GM19351 (cell line): ENCODE measurements at regions not wholly inside any gene's neighbourhood (a gene's known extent, or its start where the extent isn't known, plus 50 kb on each side); places are given as distances from the start of the nearest gene placed in this dataset.
"Not testable (repeated sequence)": the region's sequence is repeated elsewhere in the genome, so short reads cannot be mapped to it uniquely, and the experiment has no call there.

Experiments used
- ATAC-seq: cut with Tn5 transposase; IDR thresholded peaks from one replicate; pipeline ENCODE4 v1.9.1; 2021; ENCODE audit warnings: mild to moderate bottlenecking, moderate library complexity; ENCODE audit not compliant: unreplicated experiment

DNA sequence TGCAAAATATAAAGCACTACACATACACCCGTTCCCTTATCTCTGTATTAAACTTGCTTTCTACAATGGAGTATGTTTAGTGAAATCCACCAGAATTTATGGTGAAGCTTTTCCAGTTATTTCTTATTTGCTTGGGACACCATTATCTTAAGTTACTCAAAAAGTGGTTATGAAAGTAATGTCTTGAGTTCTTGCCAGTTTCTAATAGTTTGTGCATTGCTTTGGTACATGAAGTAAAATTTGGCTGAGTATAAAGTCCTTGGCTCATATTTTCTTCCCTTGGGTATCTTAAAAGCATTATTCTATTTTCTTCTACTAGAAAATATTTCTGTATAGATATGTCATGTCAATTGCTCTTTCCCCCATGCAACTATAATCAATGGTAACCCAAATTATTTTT, 85.2 kb downstream of the POLR1F start:
- no peak for ATAC-seq

DNA sequence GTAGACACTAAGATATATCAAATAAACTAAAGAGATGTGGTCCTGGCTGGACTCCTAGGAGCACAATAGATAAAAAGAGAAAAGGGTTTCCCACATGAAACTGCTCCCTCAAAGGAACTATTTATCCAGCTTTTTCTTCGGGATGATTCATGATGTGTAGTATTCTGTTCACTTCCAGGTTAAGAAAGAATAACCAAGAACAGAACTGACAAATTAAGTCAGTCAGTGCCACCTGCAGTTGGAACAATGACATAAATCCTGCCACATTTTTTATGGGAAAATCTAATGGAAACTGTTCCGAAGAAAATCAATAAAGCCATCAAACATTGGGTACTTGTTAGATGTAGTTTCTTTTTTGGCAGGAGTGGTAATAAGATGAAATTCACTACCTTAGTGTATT, 87.1 kb downstream of the POLR1F start:
- no peak for ATAC-seq

DNA sequence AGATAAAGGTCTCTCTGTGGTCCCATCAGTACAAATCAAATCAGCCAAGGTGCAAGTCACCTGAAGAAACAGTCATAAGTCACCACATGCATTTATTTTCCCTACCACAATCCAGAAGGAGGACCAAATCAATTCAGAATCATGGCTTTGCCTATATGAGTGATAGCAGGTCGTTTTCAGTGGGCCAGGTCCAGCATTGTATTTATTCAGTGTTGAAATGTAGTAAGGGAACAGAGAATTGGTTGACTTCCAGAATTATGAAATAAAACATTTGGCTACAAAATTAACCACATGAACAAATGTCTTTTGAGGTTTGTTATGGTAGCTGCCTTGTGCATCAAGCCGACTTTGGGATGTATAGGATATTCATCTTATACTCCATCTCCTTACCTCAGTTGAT, 88.4 kb downstream of the POLR1F start:
- ATAC-seq: no peak

DNA sequence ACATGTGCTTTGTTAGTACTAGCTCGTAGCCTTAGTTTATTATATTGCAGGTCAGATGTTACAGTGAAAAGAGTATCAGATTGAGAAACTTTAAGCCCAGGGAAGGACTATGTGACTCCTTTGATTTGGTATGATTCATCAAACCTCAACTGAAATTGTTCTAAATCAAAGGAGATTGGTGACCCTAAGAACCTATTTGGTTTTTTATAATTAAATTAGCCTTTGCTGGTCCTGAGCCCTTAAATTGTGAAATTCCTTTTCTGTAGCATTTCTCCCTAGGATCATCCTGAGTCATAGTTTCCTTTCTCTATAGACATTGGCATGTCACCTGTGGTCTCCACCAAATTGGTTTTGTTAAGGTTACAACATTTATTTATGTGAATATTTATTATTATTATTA, 89.7 kb downstream of the POLR1F start:
- no peak for ATAC-seq

DNA sequence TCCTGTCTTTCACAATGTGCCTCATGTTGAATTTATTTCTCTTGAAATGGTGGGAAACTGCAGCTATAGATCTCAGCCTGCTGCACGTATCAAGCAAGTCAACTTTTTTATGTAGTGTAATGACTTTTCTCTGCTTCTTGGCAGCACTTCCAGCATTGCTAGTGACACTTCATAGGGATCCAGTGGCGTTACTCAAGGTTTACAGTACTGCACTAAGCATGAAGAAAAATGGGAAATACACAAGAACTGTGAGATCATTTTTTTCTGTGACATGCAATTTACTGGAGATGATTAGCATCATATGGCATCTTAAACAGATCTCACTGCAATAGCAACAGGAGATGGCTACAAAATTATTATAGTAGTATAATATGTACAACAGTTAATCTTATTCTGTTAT, 90.9 kb downstream of the POLR1F start:
- ATAC-seq: no peak

DNA sequence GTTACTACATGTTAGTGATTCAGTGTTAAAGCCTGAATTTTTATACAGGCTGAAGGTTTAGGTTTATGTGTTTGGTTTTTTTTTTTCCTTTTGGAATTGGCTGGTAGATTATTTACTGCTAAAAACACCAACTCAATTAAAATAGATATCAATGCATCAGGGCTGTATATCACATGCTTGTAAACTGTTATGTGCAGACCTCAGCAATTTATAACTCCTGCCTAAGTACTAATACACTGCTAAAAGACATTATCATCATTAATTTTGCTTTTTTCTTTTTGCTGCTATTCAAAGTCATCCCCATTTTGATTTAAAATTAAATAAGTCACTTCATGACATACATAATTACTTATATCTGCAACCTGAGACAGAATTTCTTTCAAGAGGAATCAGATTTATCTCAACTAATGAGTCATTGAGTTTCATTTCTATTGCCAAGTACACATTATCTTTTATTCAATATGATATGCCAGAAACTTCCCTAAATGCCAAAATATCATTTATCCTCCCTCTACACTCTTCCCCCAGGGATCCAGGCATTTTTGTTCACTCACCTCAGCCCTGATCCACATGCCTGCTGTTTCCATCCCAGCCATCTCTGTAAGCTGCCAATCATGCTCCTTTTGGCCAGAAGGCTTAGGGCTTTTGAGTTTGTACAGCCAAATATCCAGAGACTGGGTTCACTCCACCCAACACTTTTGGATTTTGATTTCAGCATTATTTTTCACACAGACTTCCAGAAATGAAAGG, 98.5 kb downstream of the POLR1F start:
- ATAC-seq: no peak

DNA sequence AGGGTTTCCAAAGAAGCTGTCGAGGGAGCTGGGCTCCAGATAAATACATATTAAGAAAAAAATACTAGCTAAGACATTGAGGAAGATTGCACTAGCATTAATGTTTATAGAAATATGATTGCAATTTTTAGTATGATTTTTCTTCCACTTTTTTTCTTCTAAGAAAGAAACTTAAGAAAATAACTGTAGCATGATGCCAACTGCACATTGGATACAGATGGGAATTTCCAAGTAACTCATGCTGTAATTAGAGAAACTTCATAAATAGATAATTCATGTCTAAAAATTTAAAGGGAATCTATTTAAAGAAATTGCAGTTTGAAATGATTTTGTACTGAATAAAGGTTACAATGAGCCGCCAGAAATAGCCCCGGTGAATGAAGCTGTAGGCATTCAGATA, 119.4 kb downstream of the POLR1F start:
- no peak for ATAC-seq

DNA sequence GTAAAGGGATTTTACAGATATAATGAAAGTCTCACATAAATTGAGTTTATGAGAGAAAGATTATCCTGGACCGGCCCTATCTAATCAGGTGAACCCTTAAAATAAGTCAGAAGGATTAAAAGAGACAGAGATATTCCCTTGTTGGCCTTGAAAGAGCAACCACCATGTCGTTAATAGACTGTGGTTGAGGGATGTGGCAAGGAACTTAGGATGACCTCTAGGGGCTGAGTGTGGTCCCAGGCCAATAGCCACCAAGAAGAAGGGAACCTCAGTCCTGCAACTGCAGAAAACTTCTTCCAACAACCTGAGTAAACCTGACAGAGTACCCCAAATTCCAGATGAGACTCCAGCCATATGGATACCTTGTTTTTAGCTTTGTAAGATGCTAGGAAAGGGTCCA, 121.5 kb downstream of the POLR1F start:
- peak; percentile 93 for ATAC-seq

DNA sequence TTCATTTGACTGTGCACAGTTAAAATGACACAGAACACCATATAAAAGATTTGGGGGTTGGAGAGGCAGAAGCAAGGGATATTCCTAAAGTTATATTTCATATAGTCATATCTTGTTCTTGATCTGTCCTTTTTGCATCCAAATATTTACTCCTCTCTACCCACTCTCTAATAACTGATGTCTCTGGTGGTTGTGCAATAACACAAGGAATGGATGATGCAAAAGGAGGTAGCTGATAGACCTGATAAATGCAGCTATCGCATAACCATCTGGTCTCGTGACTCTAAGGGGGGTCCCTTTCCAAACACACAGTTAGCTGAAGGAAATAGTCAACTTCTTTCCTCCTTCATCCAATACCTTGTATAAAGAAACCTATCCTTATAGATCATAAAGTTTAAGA, 123.1 kb downstream of the POLR1F start:
- no peak for ATAC-seq

DNA sequence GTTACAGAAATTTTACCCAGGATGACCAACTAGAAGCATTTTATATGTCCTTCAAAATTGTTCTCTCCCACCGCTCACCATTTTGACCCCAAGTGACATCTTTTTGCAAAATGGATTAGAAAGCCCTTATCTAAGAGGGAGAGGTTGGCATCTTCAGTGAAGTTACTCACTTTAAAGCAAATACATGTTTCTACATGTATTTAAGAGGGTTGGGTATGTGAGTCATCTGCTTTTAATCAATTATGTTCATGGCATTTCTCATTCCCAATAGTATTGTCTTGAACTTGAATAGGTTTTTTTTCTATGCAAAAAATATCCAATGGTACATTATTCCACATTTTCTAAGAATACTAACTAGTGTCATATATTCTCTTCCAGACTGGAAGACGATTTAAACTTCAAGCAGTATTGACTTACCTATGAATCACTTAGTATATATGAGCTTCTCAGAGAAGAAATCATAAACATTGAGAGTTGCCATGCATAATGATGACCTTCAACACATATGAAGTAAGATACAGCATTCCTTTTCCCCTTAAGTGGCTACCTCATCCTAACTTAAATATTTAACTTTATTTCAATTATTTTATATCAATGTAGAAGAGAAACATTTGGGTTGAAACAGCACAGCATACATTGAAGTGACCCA, 132.8 kb downstream of the POLR1F start:
- ATAC-seq: no peak

DNA sequence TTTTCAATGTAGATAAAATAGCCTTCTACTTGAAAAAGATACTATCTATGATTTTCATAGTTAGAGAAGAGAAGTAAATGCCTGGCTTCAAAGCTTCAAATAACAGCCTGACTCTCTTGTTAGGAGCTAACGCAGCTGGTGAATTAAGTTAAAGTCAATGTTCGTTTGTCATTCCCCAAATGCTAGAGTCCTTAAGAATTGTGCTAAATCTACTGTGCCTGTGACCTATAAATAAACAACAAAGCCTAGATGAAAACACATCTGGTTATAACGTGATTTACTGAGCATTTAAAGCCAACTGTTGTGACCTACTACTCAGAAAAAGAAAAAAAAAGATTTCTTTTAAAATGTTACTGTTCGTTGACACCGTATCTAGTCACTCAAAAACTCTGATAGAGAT, 134.7 kb downstream of the POLR1F start:
- ATAC-seq: no peak

DNA sequence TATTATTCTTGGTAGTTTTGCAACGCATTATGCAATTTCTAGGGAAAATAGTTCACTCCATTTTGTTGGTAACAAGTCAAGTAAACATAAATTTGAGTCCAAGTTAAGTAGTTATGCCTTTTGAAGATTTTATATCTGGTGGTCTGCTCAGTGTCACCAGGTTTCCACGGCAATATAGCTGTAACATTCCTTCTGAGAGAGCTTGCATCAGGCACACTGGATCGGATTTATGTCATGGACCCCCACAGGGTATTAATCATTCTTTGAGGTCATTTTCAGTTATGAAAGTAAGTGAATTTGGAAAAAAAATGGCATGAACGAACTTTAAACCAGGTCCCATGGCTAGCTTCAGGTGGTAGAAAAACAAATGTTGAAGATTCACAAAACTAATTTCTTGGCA, 136.3 kb downstream of the POLR1F start:
- ATAC-seq: no peak

DNA sequence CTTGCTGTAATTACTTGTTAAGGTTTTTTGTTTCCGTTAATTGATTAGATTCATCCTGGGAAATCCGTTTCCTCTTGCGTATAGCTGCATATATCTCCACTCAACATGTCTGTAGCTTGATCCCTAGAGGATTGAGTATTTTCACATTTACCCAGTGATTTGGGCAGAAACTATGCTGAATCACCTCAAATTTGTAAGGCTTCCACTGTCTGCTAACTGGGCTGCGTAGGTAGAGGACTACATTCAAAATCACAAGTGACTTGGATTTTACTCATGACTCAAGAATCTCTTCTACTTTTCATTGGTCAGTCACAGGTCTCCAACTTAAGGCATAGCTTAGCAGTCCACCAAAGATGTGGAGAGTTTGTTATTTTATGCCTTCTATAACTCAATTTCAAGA, 141.8 kb downstream of the POLR1F start:
- no peak for ATAC-seq

DNA sequence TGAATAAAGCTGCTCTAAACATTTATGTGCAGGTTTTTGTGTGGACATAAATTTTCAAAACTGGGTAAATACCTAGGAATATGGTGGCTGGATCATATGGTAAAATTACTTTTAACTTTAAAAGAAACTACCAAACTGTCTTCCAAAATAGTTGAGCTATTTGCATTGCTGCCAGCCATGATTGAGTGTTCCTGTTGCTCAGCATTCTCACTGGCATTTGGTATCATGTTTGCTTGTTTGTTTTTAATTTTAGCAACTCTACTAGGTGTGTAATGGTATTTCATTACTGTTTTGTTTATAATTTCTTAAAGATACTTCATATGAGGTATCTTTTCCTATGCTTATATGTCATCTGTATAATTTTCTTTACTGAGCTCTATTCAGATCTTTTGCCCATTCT, 143.2 kb downstream of the POLR1F start:
- ATAC-seq: no peak

DNA sequence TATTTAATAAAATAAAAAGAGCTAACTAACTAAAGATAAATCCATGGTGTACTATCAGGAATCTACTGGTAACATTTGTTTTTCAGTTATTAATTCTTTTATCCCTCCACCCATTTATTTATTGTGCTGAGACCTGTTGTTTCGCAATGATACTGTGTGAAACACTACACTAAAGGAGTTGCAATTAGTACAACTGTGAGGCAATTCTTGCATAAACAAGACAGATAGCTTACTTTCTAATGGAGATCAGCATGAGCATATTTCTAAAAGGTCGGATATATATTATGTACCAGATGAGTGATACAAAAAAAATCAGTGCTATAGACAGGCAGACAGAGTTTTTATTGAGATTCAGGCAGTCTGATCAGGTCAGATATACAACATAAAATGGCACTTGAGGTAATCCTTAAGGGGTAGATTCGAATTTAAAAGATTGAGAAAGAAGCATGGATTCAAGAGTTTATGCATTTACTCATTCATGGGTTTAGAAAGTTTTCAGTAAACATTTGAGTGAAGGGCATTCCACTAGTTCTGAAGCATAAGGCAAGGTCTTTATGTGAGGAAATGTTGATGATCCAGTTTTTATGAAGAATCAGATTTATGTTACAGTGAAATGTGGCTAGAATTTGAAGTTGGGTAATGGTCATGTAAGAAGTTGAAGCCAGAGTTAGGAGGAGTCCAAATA, 147.6 kb downstream of the POLR1F start:
- ATAC-seq: no peak

DNA sequence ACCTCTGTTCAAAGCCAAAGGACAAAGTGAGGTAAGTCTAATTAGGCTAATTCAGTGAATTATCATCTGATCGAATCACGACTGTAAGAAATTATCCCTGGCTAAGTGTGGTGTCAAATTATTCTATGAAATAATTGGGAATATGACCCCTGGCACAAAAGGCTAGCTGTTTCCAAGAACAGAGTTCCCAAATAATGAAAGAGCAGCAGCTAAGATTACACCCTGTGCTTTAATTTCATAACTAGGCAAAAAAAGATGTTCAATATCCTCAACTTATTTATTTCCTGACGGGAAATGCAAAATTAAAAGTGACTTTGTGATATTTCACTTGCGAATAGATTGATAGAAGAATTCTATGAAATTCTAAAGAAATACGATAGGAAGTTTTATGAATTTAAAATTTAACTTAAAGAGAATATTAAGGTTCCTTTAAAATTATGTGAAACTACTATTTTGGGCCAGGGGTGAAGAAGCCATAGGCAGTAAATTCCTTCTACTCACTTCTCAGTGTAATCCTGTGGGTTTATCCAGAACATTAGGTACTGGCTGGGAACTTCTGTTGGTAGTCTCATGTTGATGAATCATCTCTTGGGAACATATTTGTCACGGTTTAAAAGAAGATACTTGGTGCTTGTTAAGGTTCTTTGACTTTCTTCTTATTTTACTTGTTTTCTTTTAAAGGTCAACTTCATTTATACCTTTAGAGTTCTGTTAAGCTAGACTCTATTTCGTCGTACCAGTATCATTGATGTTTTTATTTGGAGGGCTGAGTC, 148.5 kb downstream of the POLR1F start:
- no peak for ATAC-seq

DNA sequence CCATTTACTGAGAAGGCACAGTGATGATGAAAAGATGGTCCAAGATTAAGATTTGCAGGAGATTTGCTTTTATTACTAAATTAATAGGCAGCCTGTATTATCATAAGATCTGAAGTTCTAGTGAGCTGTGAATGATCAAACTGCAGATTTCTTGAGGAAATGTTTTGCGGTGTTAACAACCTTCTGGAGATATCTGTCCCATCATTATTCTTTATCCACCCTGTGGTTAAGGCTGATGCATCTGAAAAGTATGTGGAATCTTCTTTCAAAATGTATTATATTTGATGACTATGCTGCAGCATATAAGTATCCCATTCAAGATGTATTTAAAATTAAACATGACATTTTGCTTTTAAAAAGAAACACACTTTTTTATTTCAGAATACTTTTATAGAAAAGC, 150.3 kb downstream of the POLR1F start:
- ATAC-seq: no peak

DNA sequence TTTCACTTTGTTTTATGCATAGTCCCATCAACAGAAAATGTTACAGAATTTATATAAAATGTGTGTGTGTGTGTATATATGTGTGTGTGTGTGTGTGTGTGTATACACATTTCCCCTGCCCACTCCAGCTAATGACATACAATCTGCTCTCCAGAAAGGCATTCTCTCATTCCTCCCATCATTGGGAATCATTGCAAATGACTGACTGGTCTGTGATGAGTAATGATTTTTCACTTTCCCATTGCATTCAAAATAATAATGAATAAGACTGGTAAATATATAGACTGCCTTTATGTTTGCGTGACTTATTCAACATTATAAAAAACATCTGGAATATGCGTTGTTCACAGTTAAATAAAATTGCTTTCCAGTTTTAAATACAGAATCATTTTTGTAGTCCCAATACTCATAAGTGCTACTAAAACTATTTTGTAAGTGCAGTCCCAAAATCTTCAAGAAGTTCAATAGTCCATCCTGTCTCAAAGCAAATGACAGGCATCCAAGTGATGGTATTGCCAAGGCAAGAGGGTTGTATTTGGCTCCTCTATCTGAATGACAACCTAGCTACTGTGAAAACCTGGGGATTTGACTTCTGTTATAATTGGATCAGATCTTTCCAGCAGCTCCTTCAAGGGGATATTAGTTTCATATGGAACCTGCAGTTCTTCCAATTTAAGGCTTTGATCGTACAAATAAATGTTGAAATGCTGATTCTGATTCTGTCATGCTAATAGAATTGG, 150.9 kb downstream of the POLR1F start:
- no peak for ATAC-seq

DNA sequence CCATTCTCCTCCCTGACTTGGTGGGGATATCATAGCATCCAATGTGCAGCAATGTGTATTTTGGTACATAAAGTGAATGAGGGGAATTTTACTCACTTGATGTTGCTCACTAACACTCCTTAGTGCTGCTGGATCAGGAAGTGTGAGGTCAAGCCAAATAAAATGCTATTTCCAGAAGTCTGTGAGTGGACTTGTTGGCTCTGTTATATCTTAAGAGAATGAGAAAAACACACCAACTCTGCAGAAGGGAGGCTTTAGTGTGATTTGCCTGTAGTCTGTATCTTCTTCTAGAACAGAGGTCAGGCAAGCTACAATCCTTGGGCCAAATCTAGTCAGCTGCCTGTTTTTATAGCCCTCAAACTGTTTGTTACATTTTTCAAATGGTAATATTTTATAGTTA, 154.3 kb downstream of the POLR1F start:
- no peak for ATAC-seq

DNA sequence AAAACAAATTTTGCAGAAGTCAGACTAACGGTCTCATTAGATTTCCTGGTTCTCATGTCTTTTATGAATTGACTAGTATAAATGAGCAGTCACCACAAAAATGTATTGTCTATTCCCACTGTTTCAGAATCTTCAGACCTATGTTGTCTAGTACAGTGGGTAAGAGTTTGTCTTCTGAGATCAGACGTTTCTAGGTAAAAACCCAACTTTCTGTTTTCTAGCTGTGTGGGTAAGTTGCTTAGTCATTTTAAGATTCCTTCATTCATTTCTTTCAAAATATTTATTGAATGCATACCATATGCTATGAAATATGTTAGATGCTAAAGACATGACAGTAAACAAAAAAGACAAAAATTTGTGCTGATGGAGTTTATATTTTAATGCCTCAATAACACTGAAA, 156.3 kb downstream of the POLR1F start:
- ATAC-seq: peak; percentile 65

DNA sequence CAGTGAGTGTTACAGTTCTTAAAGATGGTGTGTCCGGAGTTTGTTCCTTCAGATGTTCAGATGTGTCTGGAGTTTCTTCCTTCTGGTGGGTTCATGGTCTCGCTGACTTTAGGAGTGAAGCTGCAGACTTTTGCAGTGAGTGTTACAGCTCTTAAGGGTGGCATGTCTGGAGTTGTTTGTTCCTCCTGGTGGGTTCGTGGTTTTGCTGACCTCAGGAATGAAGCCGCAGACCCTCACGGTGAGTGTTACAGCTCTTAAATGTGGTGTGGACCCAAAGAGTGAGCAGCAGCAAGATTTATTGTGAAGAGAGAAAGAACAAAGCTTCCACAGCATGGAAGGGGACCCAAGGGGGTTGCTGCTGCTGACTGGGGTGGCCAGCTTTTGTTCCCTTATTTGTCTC, 159.6 kb downstream of the POLR1F start:
- not testable (repeated sequence) for ATAC-seq
